Left cardiac atrium (tissue), 4 donors: ENCODE measurements at regions not wholly inside any gene's neighbourhood (a gene's known extent, or its start where the extent isn't known, plus 50 kb on each side); places are given as distances from the start of the nearest gene placed in this dataset.
A peak's percentile ranks its signal among the peaks of the same experiment; 100 is the strongest.

ENCODE experiments used
- ATAC-seq, 2 donors: fragments of 200-7000 bp; cut with Tn5 transposase; one replicate each; pipeline ENCODE4 v1.9.1; 2020; ENCODE audit warnings: mild to moderate bottlenecking in 2 of 2, moderate library complexity in 2 of 2
- DNase-seq: peaks from one replicate; pipeline ENCODE4 v3.0.0-alpha.2; 2020
- intact Hi-C, 2 donors: fragments of 100-400 bp; cut with DNase I; formaldehyde crosslinking; loops; one replicate each; pipeline versions ENCODE4 v1.14.1 to v1.15.1; 2022 to 2023
- donor health status: DM: no; HTN: yes; CAD: no.
- donor health status: DM: no; HTN: yes; CAD: no; lungs with severe emphysema.
- donor health status: DM: yes; HTN: yes; CAD: no.
- donor health status: Dilated cardiomyopathy.

DNA sequence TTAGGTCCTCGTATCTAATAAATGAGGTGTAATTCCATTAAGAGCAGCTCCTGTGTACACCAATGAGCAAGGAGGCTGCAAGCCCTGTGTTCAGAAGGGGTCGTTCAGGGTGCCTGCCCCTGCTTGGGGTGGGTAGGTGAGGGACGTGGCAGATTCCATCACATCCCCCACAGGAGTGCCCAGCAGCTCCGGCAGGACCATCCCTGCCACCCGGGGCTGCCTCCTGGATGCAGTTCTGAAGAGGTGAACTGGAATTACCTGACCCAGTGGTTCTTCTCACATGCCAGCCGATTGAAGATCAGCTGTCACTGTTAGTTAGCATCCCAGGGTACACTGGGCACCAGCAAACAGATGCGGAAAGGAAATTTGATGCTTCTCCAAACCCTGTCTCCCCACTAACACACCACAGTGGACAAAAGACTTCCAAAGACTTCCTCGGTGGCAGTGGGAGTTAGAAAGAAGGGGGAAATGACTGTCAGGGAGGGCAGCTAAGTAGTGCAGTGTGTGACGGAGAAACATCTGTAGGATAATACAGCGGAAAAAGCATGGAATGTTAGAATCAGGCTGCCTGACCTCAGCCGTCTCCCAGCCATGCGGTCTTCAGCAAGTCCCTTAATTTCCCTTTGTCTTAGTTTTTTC is 313.6 kb upstream of the ZMIZ1 start:
- DNase-seq = no peak
- intact Hi-C loops = no loop called here
- no peak for ATAC-seq

DNA sequence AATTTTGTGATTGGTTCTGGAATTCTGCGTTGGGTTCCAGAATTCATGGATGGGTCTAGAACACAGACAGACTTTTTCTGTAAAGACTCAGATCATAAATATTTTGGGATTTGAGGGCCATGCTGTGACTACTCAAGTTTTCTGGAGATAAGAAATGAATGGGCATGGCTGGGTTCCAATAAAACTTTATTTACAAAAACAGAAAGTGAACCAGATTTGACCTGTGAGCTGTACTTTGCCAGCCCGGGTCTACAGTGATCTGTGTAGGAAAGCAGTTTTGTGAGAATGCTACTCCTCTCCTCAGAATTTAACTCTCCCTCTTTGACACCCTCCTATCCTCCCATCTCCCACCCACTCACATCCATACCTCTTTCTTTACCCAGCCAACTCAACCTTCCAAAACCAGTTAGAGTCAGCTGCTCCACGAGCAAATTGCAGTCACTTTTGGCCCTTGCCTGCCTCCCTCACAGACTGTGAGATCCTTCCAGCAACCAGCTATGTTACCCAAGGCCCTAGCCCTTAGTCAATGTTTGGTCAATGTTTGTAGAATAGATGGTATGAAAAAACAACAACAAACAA is 312.8 kb upstream of the ZMIZ1 start:
- ATAC-seq (no peak), DNase-seq (no peak)
- intact Hi-C loops = no loop called here

DNA sequence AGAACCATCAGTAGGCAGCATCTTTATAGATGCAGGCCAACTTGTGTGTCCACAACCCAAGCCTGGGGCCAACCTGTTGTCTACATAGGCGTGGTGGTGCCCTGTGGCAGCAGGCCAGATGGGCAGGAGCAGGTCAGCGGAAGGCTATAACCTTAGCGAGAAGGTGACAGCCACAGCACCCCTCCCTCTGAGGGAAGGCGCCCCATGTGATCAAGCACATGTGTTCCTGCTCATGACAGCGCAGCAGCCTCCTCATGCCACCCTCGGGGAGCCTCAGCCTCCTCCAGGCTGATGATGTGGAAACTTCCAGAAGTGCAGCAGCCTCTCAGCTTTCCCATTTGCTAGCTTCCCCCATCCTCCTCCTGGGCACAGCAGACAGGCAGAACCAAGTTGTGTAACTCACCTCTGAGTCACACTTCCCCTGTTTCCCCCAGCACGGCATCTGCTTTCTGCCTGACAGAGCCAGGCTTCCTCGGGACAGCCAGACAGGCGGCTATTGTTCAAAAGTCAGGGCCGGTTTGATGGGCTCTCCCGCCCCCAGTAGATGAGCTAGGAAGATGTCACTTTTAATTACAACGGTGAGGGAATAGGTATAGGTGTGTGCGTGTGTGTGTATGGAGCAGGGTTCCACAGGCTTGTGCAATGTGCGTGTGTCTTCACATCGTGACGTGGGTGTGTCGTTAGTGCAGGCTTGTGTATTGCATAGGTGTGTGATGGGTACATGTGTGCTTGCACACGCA is 312.0 kb upstream of the ZMIZ1 start:
- intact Hi-C loops = no loop called here
- ATAC-seq (peak; percentile 92 to 96), DNase-seq (peak; percentile 85)

- intact Hi-C loops = no loop called here
- no peak for DNase-seq
- peak in 1 of 2 donors; percentile 15 for ATAC-seq
These were observed 311.3 kb upstream of the ZMIZ1 start for GRCh38 chr10:78757344-78757925.

- no peak for ATAC-seq
- intact Hi-C loops = no loop called here
- no peak for DNase-seq
These were observed 310.6 kb upstream of the ZMIZ1 start for GRCh38 chr10:78758176-78758575.

DNA sequence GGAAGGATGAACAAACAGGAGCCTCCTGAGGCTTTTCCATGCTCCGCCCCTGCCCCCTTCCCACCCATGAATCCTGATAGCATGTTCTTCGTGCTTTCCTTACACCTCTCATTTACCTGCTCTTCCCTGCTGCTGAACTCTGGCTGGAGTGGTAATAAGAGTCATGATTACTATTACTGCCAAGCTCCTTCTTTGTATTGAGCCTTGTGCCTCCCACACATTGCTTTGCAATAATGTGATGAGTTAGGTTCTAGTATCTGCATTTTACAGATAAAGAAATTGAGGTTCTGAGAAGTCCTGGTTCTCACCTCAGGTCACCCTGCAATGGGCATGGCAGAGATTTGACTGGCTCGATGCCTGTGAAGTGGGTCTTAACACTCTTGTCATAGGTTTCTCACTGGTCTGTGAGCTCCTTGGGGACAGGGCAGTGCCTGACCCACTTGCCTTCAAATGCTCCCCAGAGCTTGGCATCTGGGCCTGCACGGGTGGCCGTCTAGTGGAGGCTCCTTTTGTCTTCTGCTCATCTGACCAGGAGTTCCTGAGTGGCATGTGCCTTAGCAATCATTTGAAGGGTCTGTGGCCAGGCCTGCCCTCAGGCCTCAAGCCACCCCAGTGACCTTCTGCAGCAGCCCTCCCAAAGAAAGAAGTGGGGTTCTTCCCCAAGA is 309.2 kb upstream of the ZMIZ1 start:
- intact Hi-C loops = no loop called here
- ATAC-seq = no peak
- no peak for DNase-seq

GRCh38 chr10:78760463-78761310 is 308.1 kb upstream of the ZMIZ1 start:
- DNase-seq (no peak), ATAC-seq (no peak)
- intact Hi-C loops = no loop called here

- DNase-seq = no peak
- no peak for ATAC-seq
- intact Hi-C loops = no loop called here
These were observed 307.4 kb upstream of the ZMIZ1 start for GRCh38 chr10:78761311-78761781.

GRCh38 chr10:78762086-78762630 is 306.6 kb upstream of the ZMIZ1 start:
- DNase-seq = no peak
- no peak for ATAC-seq
- intact Hi-C loops = no loop called here

GRCh38 chr10:78763234-78763633 is 305.5 kb upstream of the ZMIZ1 start:
- DNase-seq (no peak), ATAC-seq (no peak)
- intact Hi-C loops = no loop called here

- DNase-seq (peak; percentile 49), ATAC-seq (peak; percentile 81 to 87)
- intact Hi-C loops = no loop called here
These were observed 304.9 kb upstream of the ZMIZ1 start for GRCh38 chr10:78763651-78764395.

DNA sequence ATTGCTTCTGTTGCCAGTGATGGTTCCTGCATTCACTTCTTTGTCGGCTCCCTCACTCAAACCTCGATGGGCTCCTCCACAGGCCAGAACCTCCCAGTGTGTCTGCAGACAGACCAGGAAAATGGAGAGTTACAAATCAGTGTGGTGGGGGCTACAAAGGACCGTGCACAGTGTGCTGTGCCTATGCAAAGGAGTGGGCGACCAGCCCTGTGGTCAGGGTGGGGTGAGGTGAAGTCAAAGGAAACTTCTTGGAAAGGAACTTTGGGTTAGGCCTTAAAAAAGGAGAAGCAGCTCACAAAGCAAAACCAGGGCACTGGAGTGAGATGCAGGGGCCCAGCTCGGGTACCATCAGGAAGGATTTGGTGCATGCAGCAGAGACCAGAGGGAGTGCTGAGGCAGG is 304.3 kb upstream of the ZMIZ1 start:
- DNase-seq (no peak), ATAC-seq (no peak)
- intact Hi-C loops = no loop called here

- DNase-seq (no peak), ATAC-seq (no peak)
- intact Hi-C loops = no loop called here
These were observed 303.8 kb upstream of the ZMIZ1 start for GRCh38 chr10:78764846-78765430.

GRCh38 chr10:78765726-78766335 is 302.9 kb upstream of the ZMIZ1 start:
- ATAC-seq = no peak
- intact Hi-C loops = no loop called here
- no peak for DNase-seq

DNA sequence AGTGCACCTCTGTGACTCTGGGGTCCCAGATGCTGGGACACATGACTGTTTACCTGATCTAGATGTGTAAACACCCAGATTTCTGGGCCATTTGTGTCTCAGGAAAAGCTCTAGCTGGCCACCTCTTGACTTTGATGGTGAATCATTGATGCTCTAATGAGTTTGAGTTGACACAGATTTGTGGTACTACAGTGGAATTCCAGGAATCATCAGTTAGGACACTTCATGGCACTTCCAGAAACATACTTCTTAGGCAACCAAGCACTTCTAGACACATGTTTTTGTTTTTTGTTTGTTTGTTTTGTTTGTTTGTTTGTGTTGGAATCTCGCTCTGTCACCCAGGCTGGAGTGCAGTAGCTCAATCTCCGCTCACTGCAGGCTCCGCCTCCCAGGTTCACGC is 302.2 kb upstream of the ZMIZ1 start:
- no peak for ATAC-seq

GRCh38 chr10:78768041-78768835 is 300.5 kb upstream of the ZMIZ1 start:
- intact Hi-C loops = no loop called here
- peak in 1 of 2 donors; percentile 60 for ATAC-seq
- DNase-seq = no peak

More for the DNA sequence above, 302.2 kb upstream of the ZMIZ1 start:
- intact Hi-C loops = no loop called here
- DNase-seq = no peak
